ENCODE measurements at regions not wholly inside any gene's neighbourhood (a gene's known extent, or its start where the extent isn't known, plus 50 kb on each side); places are given as distances from the start of the nearest gene placed in this dataset.
A peak's percentile ranks its signal among the peaks of the same experiment; 100 is the strongest.

DNA sequence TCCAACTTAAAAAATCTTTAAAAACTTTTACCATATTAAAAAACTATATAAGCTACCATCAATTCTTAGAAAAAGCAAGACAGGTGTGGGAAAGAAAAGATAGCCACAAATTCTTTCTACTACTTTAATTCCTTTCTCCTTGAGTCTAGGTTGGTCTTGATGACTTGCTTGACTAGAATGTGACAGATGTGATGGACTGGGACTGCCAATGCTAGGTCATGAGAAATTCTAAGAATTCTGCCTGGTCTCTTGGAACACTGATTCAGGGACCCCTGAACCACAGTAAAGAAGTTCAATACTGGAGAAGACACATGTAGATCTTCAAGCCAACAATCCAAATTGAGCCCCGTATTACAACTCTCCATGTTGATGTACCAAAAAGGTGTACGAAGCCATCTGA lies 326.6 kb upstream of the B3GALT2 start:
- DNase-seq (ENCODE audit: low read depth in 2 of 3, low spot score in 1 of 3) = no peak

DNA sequence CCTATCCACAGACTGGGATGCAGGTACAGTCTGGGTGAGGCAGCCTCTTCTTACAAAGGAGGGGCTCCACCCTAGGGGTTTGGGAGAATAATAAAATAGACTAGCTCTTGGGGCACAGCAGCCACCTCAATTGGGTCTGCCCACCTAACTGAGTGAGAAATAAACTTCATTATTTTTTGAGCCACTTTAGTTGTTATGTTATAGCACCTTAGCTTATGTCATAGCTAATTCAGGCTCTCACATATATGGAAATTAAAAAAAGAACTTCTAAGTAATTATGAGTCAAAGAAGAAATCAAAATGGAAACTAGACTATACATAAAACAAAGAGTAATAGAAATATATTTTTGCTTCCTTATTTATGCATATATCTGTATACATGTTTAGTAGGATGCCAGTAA lies 318.5 kb upstream of the B3GALT2 start:
- DNase-seq (ENCODE audit: low read depth in 2 of 3, low spot score in 1 of 3) = no peak

DNA sequence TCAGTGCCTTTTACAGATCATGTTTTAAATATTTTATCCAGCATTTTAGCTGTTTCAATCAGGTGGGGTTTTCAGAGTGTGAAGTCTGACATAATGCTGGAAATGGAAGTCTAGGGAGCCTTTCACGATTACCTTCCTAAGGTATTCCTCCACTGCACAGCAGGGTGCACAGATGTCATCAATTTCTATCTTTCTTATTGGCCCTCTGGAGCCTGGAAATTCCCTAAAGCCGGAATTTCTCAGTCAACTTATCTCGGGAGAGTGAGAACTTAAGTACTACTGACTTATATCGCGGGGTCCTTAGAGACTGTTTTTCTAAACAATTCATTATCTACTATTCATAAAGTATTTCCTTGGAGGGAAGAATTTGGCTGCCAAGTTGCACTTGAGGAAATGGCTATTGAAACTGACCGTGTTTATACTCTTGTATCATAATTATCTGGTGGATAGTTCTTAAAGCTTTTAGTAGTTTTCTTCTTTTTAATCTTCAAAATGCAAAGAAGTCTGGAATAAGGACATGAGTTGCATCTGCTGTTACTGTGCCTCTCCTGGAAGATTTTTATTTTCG lies 311.8 kb upstream of the B3GALT2 start:
- no peak for DNase-seq (ENCODE audit: low read depth in 2 of 3, low spot score in 1 of 3)

DNA sequence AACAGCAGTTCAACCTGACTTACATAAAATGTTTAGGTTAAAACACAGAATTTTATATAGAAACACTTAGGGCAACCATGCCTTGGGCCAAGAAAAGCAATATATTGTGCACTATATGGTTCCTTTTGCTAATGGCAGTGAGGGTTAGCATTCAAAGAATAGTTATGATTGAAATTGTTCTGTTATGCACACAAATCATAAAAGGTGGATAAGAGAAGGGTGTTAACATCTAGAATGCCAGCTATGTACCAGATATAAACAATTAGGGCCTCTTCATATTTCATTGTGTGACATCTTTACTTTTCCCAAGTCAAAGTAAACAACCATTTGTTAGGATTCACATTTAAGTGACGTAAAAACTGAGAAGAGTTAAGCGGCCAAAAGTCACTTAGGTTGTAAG lies 308.0 kb upstream of the B3GALT2 start:
- no peak for DNase-seq (ENCODE audit: low read depth in 2 of 3, low spot score in 1 of 3)

DNA sequence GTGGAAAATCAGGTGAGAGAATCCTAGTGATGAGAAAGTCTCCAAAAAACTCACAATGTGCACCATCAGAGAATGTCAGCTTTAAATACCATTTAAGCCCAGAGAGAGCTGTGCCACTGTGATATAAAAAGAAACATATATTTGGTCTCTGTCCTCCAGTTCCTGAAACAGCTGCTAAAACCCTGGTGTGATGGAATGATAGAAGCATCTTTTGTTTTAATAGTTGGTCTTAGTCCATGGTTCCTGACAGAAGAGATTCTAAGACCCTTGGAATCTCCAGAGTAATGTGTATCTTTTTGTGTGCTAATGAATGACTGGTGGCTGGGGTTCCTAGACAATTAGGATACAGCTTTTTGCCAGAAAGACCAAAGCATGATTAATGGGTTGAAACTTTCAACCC lies 302.8 kb upstream of the B3GALT2 start:
- DNase-seq (ENCODE audit: low read depth in 2 of 3, low spot score in 1 of 3) = no peak

DNA sequence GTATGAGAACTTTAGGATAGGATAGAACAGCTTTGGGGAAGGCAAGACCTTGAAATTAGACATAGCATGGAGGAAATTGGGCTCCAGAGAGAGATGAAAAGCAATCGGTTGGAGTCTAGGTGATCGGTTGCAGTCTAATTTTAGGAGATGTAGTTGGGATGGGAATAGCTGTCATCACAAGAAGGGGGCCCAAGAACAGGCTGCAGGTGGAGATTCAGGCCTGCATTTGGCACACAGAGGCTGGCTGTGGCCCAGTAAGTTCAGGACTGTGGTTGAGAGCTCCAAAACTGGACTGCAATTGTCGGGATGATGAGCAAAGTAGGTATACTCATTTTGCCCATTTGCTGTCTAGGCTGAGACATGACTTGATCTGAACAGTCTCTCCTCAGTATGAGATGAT lies 301.3 kb upstream of the B3GALT2 start:
- no peak for DNase-seq (ENCODE audit: low read depth in 2 of 3, low spot score in 1 of 3)

DNA sequence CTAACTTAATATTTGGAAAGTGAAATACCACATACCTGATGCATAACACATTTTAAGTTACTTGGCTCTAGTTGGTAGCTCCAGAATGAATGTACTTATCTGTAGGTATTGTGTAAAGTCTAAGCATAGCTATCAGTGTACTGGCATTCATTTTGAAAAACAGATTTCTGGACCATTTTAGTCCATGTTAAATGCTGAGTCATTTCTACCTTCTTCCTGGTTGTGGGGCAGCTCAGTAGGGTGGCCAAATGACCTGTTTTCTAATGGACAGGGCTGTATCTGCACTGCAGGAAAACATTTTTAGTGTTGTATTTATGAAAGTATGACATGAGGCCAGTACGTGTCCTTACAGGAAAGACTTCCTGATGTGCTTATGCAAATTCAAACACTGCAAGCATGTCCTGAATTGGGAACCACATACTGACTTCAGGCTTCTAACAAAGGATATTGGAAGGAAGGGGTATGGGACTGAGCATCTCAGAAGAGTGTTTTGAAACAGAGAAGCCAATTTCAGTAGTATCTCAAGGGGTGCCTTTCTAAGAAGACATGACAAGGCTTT lies 300.3 kb upstream of the B3GALT2 start:
- DNase-seq (ENCODE audit: low read depth in 2 of 3, low spot score in 1 of 3) = no peak

DNA sequence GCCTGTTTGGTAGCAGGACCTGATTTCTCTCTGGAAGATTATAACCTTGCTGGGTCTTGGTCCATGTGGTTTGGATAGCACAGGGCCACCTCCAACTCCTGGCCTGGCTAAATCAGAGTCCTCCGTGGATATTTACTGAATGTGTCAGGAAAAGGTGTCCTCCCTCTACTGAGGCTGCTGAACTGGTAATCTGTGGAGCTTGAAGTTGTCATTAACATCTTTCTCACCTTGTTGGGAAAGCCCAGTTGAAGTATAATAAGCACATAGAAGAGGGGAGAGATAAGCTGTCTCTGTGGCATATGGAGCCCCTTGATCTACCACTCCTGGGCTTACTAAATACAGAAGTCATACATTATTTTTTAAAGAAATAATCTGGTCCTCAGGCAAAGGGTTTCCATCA lies 294.3 kb upstream of the B3GALT2 start:
- DNase-seq (ENCODE audit: low read depth in 2 of 3, low spot score in 1 of 3) = no peak

DNA sequence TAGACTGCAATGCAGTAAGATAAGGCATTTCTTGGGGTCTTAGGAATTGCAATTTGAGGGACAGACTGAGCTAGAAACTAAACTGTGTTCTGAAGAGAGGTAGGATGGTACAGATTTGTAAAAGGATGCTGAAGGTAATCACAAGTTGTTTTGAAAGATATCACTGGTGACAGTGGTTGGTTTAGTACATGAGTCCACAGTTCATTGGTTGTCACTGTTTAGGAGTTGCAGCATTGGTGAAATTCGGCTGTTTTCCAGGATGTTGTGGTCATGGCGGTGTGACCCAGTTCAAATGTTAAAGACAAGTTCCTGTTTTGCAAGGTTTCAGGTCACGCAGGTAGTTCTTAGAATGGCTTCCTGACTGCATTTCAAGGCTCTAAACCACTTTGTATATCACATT lies 292.8 kb upstream of the B3GALT2 start:
- peak; percentile 25 to 44 (median 35) for DNase-seq (ENCODE audit: low read depth in 2 of 3, low spot score in 1 of 3)

DNA sequence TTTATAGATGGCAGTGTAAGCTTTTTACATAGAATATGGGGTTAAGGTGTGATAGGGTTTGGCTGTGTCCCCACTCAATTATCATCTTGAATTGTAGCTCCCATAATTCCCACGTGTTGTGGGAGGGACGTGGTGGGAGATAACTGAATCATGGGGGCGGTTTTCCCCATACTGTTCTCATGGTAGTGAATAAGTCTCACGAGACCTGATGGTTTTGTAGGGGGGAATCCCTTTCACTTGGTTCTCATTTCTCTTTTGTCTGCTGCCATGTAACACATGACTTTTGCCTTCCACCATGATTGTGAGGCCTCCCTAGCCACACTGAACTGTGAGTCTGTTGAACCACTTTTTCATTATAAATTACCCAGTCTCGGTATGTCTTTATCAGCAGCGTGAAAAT lies 290.3 kb upstream of the B3GALT2 start:
- DNase-seq (ENCODE audit: low read depth in 2 of 3, low spot score in 1 of 3) = no peak

DNA sequence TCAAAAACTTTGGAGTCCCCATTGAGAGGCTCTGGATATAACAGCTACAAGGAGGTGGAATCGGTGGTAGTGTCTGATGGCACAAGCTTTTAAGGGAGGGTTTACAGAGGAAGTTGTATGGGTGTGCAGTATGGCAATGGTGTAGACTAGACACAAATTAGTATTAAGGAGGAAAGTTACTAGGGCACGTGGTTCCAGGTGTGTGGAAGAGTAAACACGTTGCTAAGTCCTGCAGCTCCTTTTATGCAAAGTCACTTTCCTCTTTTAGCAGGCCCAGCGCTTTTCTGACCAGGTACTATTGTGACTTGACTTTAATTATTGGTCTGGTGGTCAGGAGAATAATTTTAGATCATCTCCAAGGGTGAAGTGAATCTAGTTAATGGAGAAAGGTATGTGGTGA lies 287.5 kb upstream of the B3GALT2 start:
- no peak for DNase-seq (ENCODE audit: low read depth in 2 of 3, low spot score in 1 of 3)

DNA sequence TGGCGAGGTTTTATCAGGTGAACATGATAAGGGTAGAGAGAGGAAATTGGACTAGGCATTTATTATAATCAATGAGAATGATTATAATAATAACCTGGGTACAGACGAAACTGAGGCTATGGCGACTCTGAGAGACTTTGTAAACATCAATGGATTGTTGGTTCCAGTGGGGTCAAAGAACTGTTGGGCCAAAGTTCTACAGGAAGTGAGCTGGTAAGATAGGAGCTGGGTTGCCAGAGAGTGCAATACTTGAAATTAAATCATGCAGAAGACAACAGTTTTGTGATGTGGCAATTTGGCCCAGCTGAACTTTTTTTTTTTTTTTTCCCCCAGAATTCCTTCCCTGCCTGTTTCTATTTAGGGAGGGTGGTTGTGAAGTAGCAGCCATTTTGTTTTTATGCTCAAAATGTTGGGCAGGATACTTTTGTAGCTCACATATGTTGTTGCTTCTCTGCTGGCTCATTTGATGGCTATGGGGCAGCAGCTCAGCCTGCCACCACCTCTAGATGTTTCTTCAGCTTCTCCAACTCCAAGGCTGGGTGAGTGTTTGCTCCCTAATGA lies 286.5 kb upstream of the B3GALT2 start:
- no peak for DNase-seq (ENCODE audit: low read depth in 2 of 3, low spot score in 1 of 3)

DNA sequence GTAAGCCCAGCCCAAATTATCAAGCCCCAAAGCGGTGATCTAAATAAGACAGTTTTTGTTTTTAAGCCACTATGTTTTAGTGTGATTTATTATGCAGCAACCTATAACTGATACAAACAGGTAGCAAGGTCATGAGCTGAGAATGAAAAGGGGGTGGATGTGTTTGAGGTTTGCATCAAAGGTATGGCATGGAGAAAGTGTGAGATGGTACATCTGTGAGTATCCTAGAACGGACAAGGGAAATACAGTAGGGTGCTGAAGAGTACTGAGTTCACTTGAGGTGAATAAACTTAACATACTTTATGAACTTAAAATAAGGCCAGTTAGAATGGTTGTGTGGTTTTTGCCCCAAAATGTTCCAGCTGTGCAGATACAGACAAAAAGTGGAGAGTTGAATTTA lies 286.0 kb upstream of the B3GALT2 start:
- DNase-seq (ENCODE audit: low read depth in 2 of 3, low spot score in 1 of 3) = no peak

DNA sequence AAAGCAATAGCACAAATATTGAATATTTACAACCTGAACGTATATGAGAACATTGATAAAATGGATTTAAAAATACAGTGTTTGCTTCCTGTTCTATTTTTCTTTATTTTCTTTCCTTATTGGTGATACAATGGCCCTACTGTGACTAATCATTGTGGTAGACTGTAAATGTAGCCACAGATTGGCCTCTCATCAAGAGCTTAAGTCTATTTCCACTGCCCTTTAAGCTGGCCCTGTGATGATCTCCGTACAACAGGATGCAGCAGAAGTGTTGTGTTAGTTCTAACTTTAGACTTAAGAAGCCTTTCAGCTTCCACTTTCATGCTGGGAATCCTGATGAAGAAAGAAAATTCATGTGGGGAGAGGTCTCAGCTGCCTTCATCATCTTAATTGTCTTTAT lies 285.6 kb upstream of the B3GALT2 start:
- DNase-seq (ENCODE audit: low read depth in 2 of 3, low spot score in 1 of 3) = no peak

DNA sequence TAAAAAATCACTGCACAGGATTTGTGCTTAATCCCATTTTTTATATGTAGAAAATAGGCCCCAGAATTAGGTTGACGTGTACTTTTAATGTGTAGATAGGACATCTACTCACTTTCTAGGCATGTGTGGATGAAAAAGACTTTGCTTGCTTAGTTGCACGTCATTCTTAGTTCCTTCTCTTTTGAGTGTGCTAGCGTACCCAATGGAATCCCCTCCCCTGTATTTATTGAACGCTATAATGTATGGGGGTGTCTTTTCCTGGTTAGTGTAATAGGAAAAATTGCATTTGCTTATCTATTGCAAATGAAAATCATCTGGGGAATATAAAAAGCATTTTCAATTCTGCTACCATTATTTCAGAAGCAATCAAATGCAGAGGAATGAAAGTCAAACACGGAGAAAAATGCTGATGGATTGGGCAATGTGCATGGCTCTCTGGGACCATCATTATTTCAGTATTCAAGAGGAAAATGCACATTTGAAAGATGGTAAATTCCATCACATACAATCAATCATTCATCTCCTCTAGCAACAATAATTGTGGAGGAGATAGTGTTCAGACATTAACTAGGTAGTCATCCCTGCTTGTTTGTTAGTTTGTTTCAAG lies 277.0 kb upstream of the B3GALT2 start:
- DNase-seq (ENCODE audit: low read depth in 2 of 3, low spot score in 1 of 3) = no peak

DNA sequence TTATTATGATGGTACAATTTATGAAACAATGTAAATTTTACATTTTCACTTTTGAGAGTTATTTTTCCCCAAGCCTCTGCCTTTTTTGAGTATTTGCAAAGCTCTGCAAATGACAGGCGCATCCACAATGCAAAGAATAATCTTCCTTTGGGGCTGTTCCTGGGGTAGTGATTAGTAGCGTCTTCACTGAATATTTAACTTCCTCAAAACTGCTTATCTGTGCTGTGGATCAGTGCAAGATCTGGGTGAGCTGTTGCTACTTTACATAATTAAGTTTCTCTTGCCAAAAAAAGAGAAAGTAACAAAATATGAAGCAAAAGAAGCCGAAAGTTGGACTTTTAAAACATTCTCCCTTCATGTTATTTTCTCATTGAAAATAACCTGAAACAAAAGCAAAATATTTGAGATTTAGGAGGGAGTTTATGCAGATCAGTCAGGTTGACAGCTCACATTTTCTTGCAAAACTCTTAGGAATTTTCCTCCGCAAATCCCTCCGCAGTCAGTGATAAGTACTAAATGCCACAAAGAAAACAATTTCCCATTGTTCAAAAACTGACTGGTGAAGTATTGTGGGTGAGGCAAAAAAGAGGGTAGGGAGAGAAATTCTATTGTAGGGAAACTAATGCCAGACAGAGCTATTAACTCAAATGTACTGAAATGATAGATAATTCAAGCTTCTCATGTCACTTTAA lies 276.4 kb upstream of the B3GALT2 start:
- DNase-seq (ENCODE audit: low read depth in 2 of 3, low spot score in 1 of 3) = no peak

DNA sequence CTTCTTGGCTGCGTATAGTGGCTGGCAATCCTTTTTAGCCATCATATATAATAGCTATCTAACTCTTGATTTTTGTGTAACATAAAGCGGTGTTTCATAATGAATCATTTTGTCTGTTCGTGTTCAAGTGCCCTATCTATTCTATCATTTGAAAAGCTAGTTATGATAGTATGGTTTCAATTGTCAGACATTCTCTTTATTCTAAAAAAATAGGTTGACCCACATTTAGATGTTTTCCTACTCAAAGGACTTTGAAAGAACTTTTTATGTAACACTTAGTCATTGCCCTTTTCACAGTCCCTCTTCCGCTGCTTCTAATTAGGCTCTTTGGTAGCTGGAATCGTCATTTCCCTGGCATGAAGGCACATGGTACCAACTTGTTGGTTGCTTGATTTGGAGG lies 272.2 kb upstream of the B3GALT2 start:
- peak in 1 of 3 donors; percentile 14 for DNase-seq (ENCODE audit: low read depth in 2 of 3, low spot score in 1 of 3)

DNA sequence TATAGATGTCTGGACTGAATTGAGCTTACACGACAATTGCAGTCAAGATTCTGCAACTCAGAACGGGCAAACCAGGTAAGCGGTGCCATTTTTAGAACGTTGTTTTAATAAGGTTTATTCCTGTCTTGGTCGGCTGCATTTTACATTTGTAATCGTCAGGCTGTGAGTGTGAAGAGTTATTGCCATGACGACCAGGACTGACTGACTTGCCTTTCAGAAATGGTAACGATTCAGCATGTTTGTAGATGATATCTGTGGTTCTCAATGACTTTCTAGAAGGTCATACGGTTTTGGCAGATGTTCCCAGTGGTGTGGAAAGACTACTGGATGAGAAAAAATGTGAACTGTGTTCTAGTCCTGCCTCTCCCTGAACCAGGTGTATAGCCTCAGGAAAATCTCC lies 271.3 kb upstream of the B3GALT2 start:
- DNase-seq (ENCODE audit: low read depth in 2 of 3, low spot score in 1 of 3) = no peak

DNA sequence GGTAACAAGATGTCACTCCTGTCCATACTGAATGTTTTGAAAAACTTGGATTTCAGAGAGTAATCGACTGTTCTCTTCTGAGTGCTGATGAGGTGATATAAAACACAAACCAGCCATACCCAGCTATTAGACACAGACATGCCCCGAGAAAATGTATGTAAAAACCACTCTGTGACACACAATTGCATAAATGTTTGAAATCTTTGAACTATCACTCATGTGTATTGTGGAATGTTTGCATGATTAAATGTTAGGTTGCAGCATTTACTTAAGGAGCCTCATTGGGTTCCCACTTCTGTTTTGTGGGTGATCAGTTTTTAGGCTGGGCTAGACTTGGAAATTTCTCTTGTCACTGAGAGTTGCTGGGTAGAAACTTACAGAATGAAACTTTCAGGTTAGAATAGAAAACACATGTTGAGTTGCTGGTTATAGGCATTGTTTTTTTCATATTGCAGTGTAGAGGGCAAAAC lies 270.4 kb upstream of the B3GALT2 start:
- no peak for DNase-seq (ENCODE audit: low read depth in 2 of 3, low spot score in 1 of 3)

DNA sequence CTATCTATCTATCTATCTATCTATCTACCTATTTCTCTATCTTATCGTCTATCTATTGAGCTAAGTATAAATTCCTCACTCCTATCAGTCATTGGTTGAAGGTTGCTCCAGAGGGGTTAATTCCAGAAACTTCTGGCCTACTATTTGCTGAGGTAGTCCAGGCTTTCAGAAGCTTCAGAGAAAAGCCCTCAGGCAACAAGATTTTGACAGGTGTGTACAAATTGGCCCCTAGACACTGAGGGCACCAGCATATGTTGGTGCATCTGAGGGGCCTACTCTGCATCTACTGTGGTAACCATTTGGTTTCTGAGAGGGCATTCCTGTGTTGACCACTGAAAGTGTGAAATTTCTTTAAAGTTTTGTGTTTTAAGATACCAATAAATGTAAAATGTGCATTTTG lies 265.2 kb upstream of the B3GALT2 start:
- no peak for DNase-seq (ENCODE audit: low read depth in 2 of 3, low spot score in 1 of 3)

DNA sequence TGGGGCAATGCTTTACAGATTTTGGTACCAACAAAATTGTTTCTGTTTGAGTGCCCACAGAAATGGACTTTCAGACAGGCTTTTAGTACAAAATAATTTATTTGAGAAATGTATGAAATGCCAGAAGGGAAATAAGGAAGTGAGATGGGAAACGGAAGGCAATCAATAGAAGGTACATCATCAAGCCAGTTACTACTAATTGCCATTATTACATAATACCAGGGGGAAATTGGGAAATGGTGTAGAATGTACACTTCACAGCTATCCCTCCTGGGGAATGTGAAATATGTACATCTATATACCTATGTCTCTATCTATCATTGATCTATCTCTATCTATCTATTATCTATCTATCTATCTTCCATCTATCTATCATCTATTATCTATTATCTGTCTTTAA lies 264.6 kb upstream of the B3GALT2 start:
- no peak for DNase-seq (ENCODE audit: low read depth in 2 of 3, low spot score in 1 of 3)

Data from stimulated activated CD4-positive, alpha-beta T cell treated with anti-CD3 and anti-CD28 coated beads, Interleukin-12 subunit alpha, Interleukin-12 subunit beta, amount 100 ng/mL, for 48 hours (primary cell).